GM21576 (cell line): ENCODE measurements at regions not wholly inside any gene's neighbourhood (a gene's known extent, or its start where the extent isn't known, plus 50 kb on each side); places are given as distances from the start of the nearest gene placed in this dataset.
A peak's percentile ranks its signal among the peaks of the same experiment; 100 is the strongest.

Experiments used
- ATAC-seq: cut with Tn5 transposase; IDR thresholded peaks from one replicate; pipeline ENCODE4 v1.9.1; 2021; ENCODE audit warnings: mild to moderate bottlenecking, moderate library complexity; ENCODE audit not compliant: unreplicated experiment

DNA sequence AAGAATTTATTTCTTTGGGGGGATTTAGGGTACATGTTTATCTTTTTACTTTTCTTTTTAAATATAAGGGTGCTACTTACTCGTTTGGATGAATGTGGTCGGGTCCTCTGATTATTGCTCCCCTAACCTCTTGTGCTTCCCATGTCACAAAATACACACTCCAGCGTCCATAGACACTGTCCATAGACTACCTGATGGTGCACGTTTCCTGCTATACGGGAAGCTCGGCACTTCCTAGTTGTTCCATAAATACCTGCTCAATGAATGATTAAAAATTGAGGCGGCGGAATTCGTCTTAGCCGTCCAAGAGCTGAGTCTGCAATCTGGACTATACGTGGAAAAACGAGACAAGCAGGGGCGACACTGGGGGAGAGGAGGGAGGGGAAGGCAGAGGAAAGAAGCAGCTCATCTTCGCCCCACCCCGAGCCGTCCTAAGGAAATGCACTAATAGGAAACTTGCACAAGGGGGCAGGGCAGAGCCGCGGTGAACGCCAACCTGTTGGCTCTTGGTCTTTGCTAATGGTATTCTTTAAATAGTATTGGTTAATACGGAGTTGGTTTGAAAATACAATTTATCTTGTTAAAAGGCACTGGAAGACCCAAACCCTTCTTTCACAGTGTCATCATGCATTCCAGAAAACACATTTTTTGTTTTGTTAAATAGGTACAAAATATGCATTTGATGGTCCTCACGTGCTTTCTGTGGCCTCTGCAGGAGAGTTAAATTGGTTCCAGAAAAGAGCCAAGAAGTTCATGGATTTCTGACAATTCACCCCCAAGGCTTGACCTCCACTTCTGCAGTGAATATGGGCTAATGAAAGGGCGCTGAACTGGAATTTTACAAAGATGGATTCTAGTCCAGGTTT lies 73.0 kb upstream of the KCTD1 start:
- ATAC-seq, result peak; percentile 87

GRCh38 chr18:26619350-26619749 lies 71.0 kb upstream of the KCTD1 start:
- ATAC-seq, result no peak

GRCh38 chr18:26618135-26618534 lies 69.8 kb upstream of the KCTD1 start:
- ATAC-seq, result no peak

GRCh38 chr18:26617151-26617554 lies 68.8 kb upstream of the KCTD1 start:
- ATAC-seq, result no peak

GRCh38 chr18:26614374-26614773 lies 66.0 kb upstream of the KCTD1 start:
- no peak for ATAC-seq
